ENCODE measurements at regions not wholly inside any gene's neighbourhood (a gene's known extent, or its start where the extent isn't known, plus 50 kb on each side); places are given as distances from the start of the nearest gene placed in this dataset.

DNA sequence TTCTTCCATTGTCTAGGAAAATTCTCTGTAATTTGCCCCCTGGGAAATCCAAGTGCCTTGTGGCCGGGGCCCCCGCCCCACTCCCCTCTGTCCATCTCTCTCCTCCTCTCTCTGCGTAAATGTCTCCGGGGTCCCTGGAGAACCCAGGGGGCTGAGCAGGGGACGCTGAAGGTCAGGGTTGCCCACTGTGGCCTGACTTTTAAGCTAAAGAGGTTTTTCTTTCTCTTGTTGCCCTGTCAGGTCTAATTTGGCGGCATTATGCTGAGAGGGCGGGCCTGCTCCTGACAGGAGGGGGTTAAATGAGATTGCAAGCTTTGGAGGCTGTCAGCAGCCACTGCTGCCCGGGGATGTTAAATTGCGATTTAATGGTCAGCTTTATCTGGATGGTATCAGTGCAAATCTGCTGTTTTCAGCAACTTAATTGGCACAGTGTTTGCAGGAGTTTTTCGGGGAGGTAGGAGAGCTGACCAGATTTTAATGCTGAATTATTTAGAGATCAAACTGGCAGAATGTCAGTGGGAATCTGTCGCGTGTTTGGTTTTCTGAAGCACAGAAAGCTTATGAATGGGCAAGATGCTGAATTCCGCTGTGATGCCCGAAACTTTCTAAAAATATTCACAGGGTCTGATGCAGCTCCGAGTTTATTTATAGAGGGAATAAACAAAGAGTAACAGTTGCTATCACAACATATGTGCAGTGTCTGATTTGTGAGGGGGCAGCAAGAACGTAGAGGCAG, 93.2 kb upstream of the SOX1 start:
- DNase-seq, result no peak

DNA sequence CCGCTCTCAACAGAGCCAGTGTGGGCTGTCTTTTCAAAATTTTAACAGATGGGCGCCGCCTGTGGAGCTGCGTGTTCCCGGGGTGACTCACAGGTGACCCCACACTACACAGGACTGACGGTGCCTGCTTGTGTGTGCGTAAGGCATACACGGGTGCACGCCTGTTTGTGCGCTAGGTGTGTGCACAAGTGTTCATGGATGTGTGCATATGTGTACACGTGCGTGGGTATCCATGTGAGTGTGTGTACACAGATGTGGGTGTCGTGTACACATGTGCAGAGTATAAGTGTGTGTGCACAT, 92.7 kb upstream of the SOX1 start:
- no peak for DNase-seq

DNA sequence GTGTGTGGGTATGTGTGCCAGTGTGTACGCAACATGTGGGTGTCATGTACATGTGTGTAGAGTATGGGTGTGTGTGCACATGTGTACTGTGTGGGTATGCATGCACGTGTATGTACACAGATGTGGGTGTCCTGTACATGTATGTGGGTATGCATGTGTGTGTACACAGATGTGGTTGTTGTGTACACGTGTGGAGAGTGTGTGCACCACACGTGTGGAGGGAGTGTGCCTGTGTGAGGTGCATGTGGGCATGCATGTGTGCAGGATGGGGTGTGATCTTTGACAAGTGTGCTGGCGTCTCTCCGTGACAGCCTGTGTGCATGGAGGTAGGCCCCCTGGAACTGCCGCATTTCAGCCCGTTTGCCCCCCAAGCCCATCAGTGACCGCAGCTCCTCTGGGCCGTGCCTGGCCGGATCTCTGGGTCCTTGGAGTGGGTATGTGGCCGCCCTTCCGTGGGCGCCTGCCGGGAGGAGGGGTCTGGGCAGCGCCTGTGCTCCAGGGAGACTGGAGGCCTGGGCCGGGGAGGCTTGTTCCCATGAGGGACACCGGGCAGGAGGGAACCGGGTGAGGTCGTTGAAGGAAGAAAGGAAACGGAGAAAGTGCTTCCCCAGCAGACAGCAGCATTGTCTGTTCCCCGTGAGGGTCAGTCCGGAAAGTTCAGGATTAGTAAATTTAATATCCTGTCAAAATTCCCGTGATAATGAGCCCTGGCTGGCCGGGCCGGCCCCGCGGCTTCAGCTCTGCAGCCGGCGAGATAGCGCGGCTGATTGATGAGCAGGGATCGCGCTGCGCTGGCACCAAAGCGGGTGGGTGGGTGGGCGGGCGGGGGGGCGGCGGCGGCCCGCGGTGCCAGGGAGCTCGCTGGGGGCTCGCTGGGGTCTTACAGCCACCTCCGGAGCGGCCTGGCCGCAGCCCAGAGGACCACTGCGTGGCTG, 91.1 kb upstream of the SOX1 start:
- no peak for DNase-seq

DNA sequence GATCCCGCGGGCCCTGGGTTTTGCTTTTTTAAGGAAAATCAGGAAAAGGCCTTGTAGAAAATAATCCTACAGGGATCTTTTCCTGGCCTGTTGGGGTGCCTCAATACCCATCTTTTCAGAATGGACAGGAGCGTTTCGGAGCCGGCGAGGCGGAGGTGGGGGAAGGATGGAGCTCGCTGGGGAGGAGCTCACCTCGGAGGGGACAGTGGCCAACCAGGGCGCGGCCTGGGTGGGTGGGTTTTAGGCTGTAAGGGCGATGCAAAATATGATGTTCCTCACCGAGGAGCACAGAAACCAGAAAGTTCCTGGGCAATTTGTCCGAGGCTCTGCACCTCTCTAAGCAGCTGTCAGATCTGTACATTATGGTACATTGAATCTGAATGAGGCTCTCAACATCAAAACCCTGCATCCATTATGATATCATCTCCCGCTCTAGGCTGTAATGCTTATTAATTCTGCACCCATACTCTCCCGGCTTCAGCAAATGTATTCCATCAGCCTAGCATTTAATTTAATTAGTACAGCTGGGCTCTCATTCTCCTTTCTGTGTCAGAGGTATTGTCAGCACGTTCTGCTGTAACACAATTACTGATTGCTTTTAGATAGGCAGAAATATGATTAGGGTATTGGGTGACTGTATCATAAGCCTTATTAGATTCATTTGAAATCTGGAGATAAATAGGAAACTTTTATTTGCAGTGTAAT, 90.3 kb upstream of the SOX1 start:
- no peak for DNase-seq

DNA sequence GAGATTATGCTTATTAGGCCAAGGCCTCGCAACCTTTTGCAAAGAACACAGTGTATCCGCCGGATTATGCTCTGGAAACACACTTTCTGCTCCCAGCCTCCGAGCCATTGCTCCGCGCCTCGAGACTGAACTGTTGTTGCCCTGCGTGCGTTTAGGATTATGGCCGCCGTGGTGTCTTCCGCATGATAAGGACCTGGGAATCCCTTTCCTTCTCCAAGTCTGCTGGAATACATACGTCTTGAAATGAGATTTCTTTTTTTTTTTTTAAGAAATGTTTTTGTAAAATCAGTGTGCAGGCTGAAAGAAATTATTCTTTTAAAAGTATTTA, 89.8 kb upstream of the SOX1 start:
- no peak for DNase-seq

DNA sequence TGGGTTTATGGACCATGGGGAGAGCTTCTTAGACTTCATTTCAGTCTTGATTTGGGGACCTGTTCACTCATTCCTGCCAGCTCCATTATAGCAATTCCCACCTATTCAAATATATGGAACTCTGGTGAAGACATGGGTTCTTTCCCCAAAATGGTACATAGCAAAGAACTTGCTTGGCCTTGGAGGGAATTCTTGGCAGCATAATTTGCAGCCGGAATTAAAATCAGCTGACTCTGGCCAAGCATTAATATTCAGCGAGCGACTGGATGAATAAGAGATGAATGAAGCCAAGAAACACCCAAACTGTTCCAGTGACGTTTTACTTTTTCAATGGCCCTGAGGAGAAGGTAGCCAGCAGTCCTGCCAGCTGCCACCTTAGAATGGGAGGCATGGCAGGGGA, 88.4 kb upstream of the SOX1 start:
- no peak for DNase-seq

DNA sequence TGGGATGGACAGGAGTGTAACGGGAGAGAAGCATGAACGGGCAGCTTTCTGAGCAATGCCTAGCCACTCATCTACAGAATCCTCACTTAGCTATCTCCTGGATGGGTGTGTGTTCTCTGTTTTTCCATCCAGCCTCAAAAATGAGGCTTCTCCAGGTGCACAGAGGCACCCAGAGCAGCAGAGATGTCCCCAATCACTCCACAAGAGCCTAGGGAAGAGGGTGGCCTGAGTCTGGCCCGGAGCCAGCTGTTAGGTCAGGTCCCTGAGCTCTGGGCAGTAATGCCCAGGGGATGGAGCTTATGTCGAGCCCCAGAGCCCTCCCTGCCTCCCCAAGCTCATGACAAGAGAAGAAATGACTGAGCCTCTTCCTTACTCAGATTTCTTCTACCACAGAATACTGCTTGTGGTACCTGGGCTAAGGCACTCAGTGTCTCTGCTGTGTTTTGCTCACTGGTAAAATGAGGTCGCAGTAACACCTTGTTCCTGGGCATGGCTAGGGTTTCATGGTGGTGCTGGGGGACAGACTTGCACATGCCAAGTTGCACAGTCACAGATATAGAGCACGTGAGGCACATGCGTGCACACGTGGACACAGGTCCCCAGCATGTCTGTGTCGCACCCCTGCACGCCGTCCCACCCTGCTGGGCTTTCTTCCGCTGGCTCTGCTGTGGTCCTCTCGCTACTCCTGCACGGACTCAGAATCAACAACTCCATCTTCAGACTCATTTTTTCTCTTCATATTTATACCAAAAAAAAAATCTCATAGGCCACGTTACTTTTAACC, 86.6 kb upstream of the SOX1 start:
- DNase-seq, result no peak

DNA sequence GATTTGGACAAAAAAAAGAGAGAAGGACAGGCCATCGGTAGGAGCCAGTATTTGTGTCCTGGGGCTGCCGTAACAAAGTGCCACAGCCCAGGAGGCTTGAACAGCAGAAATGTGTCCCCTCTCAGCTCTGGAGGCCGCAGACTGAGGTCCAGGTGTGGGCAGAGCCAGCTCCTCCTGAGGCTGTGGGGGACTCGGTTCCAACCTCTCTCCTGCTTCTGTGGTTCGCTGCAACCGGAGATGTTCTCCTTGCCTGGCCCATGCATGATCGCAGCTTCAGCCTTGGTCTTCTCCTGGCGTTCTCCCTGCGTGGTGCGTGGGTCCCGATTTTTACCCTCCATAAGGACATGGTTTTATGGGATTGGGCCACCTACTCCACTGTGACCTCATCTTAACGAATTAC, 85.9 kb upstream of the SOX1 start:
- no peak for DNase-seq

DNA sequence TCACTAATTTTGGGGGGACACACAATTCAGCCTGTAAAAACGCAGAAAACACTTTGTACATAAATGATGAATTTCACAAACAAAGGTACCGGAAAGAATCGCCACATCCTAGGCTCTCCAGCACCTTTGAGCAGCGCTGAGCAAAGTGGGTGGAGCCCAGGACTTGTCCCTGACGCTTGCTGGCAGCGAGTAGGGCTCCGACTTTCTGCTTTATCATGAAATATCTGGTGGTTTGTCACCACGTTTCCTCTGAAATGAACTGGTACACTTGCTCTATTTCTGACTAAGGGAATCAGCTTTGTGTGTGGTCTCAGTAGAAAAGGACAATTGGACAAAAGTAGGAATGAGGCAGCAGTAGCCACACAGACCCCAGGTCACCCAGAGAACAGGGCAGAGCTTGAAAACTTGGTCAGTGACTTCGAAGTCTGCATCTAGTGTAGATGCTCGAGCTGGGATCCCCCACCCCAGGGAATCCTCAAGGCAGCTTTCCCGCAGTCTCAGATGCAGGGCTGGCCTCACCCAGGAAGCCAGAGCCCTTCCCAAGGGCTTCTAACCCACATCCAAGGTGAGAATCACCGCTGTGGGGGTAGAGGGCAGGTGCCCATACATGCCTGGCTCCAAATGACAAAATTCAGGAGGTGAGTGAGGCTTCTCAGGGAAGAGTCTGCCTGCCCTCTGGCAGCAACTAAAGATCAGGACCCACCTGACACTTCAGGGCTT, 85.3 kb upstream of the SOX1 start:
- no peak for DNase-seq

DNA sequence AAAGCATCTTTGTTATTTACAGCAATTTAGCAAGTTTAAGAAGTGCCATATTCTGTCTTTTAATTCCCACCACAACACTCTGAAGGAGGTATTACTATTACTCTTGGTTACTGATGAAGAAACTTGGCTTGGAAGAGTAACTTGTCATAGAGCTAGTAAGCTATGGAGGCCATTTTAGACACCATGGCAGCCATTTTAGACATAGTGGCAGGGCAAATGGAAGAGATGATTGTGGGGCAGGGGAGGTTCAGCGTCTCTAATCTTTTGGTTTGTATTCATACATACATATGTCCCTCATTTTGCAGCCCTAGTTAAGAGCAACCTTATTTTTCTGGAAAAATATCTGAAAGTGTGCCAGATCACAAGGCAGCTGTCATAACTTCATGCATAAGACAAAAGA, 82.6 kb upstream of the SOX1 start:
- DNase-seq, result no peak

DNA sequence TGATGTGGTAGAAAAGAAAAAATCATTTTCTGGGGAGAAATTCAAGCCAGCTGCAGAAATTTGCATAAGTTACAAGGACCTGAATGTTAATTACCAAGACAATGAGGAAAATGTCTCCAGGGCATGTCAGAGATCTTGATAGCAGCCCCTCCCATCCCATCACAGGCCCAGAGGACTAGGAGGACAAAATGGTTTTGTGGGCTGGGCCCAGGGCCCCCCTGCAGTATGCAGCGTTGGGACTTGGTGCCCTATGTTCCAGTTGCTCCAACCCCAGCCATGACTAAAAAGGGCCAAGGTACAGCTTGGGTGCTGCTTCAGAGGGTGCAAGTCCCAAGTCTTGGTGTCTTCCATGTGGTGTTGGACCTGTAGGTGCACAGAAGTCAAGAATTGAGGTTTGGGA, 76.6 kb upstream of the SOX1 start:
- no peak for DNase-seq

DNA sequence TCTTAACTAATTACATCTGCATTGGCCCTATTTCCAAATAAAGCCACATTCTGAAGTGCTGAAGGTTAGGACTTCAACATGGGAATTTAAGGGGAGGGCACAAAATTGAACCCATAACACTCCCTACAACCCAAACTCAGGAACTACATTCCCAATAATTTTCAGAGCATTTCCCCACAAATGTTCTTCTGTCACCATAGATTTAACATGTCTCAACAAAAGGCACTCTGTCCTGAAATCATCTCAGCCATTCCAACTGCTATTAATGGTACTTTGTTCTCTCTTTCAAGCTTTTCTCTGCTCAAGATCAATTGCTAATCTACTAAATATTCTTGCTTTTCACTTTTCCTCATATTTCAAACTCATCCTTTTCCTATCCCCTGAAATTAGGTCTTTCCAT, 74.0 kb upstream of the SOX1 start:
- DNase-seq, result no peak

DNA sequence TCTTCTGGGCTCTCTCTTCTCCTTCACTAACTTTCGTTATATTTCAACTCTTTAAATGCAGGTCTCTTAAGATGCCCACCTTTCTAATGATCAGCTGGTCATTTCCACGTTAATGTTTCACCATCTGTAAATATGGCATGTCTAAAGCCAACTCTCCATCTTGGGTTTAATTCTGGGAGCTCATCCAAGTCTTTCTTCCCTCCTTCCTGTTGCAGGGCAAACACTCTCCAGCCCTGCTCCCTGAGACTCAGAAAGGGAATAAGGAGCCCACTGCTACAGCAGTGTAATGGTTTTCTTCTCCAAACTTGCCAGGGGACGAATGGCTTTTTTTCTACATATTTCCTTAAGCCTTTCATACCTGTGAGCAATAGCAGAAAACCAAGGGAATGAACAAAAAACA, 73.3 kb upstream of the SOX1 start:
- no peak for DNase-seq

DNA sequence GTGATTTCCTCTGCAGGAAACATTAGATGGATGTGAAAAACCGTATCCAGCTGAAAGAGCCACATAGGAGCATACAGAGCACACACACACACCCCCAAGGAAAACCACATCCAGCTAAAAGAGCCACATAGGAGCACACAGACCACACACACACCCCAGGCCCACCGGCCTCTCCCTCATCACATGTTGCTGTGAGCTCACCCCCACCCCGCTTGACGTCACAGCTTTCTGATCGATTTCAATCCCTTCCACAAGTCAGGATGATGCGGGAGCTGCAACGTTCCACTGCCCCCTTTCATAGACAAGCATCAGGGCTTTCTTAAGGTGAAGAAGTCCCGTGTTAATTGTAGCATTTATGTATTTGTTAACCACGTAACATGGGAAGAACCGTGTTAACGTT, 72.4 kb upstream of the SOX1 start:
- no peak for DNase-seq

DNA sequence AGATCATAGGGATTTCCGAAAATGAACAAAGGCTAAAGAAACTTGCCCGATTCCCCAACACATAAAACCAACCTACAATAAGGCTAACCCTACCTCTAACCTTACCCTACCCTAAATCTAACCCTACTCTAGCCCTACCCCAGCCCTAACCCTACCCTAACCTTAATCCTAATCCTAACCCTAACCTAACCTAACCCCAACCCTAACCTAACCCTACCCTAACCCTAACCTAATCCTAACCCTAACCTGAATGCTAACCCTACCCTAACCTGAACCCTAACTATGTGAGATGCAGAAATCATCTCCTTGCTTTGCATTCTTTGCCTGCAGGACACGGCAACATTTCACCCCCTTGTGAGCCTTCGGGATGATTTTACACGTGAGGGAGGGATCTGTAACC, 67.6 kb upstream of the SOX1 start:
- no peak for DNase-seq

DNA sequence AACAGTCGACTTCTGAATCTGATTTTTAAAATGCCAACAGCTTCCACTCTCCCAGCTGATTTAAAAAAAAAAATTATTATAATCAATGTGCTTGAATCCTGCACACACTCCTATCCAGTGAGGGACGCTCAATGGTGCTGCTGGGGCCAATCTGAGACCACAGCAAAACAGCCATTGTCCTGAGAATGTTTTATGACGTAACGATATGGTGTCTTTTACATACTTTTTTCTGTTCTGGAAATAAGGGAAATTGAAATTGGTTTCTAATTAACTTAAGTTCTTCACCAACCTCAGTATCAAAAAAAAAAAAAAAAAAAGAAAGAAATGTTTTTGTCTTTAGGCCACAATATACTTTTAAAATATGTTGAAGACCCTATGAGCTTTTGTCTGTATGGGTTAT, 66.1 kb upstream of the SOX1 start:
- DNase-seq, result no peak

DNA sequence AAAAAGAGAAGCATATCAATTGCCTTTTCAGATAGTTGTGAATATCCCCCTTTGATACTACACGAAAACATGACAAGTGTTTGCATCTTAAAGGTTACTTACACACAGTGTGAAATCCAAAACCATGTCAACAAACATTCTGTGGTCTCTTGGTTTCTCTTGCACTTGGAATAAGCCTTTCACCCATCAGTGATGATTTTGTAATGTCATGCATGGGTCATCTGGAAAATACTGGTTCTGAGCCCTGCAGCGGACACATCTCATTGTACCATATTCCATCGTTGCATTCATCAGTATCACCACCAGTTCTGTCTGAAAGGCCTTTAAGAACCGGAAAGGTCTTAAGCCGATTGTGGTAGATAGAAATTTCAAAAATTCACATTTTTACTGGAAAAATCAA, 65.4 kb upstream of the SOX1 start:
- DNase-seq, result no peak

DNA sequence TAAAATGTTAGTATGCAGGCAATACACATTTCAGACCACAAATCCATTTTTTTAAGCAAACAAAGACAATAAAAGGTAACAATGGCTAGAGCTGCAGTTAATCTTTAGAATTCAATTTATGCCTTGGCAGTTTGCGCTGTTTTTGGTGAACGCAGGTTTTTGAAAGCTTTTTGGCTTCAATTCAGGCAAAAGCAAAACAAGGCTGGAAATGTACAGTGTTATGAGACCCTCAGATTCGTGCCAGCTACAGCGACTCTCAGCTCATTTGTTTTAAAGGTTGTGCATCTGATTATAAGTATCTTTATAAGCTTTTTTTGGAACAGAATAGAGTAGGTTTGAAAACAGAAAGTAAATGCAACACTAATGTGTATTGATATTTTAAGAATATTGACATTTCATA, 63.6 kb upstream of the SOX1 start:
- DNase-seq, result no peak

DNA sequence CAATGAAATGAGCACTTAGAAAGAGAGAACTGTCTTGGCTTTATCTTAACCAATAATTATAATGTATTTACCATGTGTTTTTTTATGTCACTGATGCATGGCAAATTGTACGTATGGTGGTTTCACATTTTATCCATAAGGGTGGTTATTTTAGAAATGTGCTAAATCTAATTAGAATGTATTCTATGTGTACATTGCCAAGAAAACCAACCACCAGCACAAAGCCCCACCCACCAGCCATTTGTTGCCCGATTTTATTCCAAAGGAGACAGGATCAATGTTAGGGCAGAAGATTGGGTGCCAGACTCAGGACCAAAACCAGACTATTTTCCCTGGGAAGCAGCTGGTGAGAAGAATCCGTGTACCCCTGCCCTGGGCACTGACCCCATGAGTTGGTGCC, 63.0 kb upstream of the SOX1 start:
- DNase-seq, result no peak

DNA sequence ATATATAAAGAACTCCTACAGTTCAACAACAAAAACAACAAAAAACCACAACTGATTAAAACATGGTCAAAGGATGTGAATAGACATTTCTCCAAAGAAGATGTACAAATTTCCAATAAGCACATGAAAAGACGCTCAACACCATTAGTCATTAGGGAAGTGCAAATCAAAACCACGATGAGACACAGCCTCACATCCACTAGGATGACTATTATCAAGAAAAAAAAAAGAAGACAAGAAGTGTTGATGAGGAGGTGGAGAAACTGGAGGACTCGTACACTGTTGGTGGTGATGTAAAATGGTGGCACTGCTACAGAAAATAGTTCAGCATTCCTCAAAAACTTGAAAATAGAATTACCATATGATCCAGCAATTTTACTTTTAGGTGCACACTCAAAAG, 61.0 kb upstream of the SOX1 start:
- no peak for DNase-seq

DNA sequence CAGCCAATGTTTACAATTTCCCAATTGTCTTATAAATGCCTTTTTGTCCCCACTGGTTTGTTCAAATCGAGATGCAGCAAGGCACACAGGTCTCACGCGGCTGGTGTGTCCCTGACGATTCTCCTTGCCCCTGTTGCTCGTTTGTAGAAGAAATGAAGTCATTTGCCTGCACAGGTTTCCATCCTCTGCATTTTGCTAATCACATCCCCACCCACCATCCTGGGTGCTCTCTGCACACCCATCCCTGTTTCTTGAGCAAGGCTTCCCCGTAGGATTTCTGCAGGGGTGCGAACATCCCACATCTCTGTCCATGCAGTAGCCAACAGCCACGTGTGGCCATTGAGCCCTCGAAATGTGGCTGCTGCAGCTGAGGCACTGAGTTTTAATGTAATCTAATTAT, 59.8 kb upstream of the SOX1 start:
- DNase-seq, result no peak

DNA sequence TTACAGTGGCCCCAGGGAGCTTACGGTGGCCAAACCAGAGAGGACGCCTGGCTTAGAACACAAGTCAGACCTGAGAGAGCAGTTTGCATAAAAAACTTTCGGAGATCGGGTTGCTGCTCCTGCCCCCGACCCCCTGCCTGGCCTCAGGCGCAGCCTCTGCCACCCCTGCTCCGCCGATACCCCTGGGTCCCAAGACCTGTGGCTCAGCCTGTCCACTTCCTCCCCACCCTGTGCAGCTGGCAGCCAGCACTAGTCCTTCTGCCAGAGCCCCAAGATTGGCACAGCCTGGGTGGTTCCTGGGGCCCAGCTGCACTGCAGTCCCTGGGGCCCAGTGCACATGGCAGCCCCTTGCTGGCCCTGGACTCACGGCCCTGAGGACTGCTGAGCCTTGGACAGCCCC, 56.2 kb upstream of the SOX1 start:
- DNase-seq, result no peak

Measured in hematopoietic multipotent progenitor cell treated with erythropoietin and hydrocortisone succinate and interleukin-3 and kit ligand, for 4 days (in vitro differentiated cells).